MCF 10A (cell line): ENCODE measurements at regions not wholly inside any gene's neighbourhood (a gene's known extent, or its start where the extent isn't known, plus 50 kb on each side); places are given as distances from the start of the nearest gene placed in this dataset.
"Not testable (repeated sequence)": the region's sequence is repeated elsewhere in the genome, so short reads cannot be mapped to it uniquely, and the experiment has no call there.

Source experiments
- BruUV-seq: library from RNA; stranded (reverse); fragments of 400-500 nt; replicated peaks from 2 replicates; lab custom pipeline; 2021; lab: Mats Ljungman, UMichigan
- CTCF ChIA-PET: fragments of 300-600 bp; sonication (Branson Sonifier 250); formaldehyde crosslinking; extraction: SDS; loops from one replicate; lab custom pipeline; 2021; ENCODE audit warnings: antibody characterized with exemption, inconsistent platforms; lab: Yijun Ruan, JAX
- POLR2A ChIA-PET: fragments of 300-600, 350-650 bp; sonication (Branson Sonifier 250); formaldehyde crosslinking; extraction: SDS; loops from one replicate; lab custom pipeline; 2020; ENCODE audit warnings: antibody characterized with exemption, inconsistent platforms; lab: Yijun Ruan, JAX
- DNase-seq: peaks from one replicate; pipeline ENCODE4 v3.0.0-alpha.2; 2018; ENCODE audit not compliant: unreplicated experiment
- H3K27ac Mint-ChIP-seq: one replicate; pipeline ENCODE4 v1.8.0; 2022; ENCODE audit warnings: mild to moderate bottlenecking, low read depth, mixed read lengths; ENCODE audit not compliant: unreplicated experiment
- H3K27me3 Mint-ChIP-seq: one replicate; pipeline ENCODE4 v1.8.0; 2022; ENCODE audit warnings: mixed read lengths; ENCODE audit not compliant: insufficient read depth, unreplicated experiment
- H3K36me3 Mint-ChIP-seq: one replicate; pipeline ENCODE4 v1.8.0; 2022; ENCODE audit warnings: mild to moderate bottlenecking, moderate library complexity, mixed read lengths; ENCODE audit not compliant: insufficient read depth, unreplicated experiment
- H3K4me1 Mint-ChIP-seq: one replicate; pipeline ENCODE4 v1.8.0; 2022; ENCODE audit warnings: mixed read lengths; ENCODE audit not compliant: insufficient read depth, unreplicated experiment
- H3K4me3 Mint-ChIP-seq: one replicate; pipeline ENCODE4 v1.8.0; 2022; ENCODE audit warnings: mild to moderate bottlenecking, moderate library complexity, mixed read lengths; ENCODE audit not compliant: unreplicated experiment
- H3K9me3 Mint-ChIP-seq: one replicate; pipeline ENCODE4 v1.8.0; 2022; ENCODE audit warnings: mixed read lengths; ENCODE audit not compliant: unreplicated experiment
- CTCF ChIP-seq: fragments of 200-600 bp; IDR thresholded peaks from one replicate; pipeline ENCODE4 v1.8.0; 2022; ENCODE audit warnings: antibody characterized with exemption, mild to moderate bottlenecking; ENCODE audit not compliant: unreplicated experiment
- intact Hi-C: fragments of 100-400 bp; cut with micrococcal nuclease; formaldehyde crosslinking; loops from 2 replicates; pipeline ENCODE4 v1.14.1; 2022

- Mint-ChIP-seq H3K9me3 (peaks cover 9% of the 10 kb centered on the region), H3K4me1 (peaks cover 7% of the 10 kb centered on the region), H3K27me3 (no peaks in the 10 kb centered on the region), H3K27ac (no peak overlapping the region), H3K4me3 (no peak overlapping the region), H3K36me3 (no peaks in the 10 kb centered on the region)
- ChIA-PET POLR2A (no interaction called here), CTCF (interaction anchor here (0.8 kb wide), 1 partner anchor 15 kb away, joined by 4 read pairs; no protein-coding TSS in a partner anchor)
- intact Hi-C loops, result no loop called here
- BruUV-seq, result no TSS peak
- TF ChIP-seq CTCF, result no peak
- DNase-seq, result no peak
Observed at GRCh38 chr13:79837741-79838450, 356.9 kb downstream of the NDFIP2 start.

DNA sequence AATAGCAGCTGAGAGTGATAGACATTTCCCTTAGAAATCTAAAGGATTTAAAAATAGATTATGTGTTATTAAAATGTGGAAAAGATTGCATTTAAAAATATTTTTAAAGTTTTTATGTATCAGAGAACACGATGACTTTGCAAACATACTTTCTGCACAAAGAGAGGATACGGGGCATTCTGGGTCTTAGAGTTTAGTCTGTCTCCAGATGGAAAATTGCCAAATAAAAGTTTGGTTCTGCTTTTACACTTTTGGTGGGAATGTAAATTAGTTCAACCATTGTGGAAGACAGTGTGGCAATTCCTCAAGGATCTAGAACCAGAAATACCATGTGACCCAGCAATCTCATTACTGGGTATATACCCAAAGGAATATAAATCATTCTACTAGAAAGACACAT, 355.2 kb downstream of the NDFIP2 start:
- CTCF ChIA-PET, H3K9me3 Mint-ChIP-seq, H3K27me3 Mint-ChIP-seq, DNase-seq, H3K4me3 Mint-ChIP-seq, H3K27ac Mint-ChIP-seq, intact Hi-C loops, H3K4me1 Mint-ChIP-seq, BruUV-seq, H3K36me3 Mint-ChIP-seq: not testable (repeated sequence)
- POLR2A ChIA-PET, result interaction anchor here (0.6 kb wide), 1 partner anchor 771 kb away, joined by 3 read pairs; no protein-coding TSS in a partner anchor

GRCh38 chr13:79834876-79835275, 353.9 kb downstream of the NDFIP2 start:
- Mint-ChIP-seq H3K9me3 (peaks cover 9% of the 10 kb centered on the region), H3K27me3 (no peaks in the 10 kb centered on the region), H3K36me3 (no peaks in the 10 kb centered on the region), H3K27ac (no peak overlapping the region), H3K4me3 (no peak overlapping the region), H3K4me1 (peaks cover 7% of the 10 kb centered on the region)
- POLR2A ChIA-PET, result no interaction called here
- no TSS peak for BruUV-seq
- CTCF ChIA-PET, result interaction anchor here (0.5 kb wide), 1 partner anchor 401 kb away, joined by 4 read pairs; no protein-coding TSS in a partner anchor
- DNase-seq, result no peak
- TF ChIP-seq CTCF, result no peak
- intact Hi-C loops, result no loop called here

DNA sequence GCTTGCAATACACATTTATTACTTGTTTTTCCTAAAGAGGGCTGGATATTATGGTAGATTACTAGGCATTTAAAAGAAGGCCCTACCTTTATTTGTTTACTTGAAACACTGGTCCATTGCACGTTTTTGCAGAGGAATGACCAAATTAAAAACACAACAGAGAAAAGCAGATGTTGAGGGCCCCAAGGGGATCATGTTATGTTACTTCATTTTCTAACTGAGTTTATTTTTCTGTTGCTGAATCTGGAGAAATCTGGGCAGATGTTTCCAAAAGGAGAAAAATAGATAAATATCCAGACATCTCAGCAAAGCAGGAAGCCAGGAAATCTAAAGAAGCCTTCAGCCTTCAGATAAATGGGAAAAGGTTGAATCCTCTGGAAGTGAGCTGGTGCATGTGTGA, 353.0 kb downstream of the NDFIP2 start:
- CTCF ChIA-PET, result no interaction called here
- peaks cover 7% of the 10 kb centered on the region for H3K4me1 Mint-ChIP-seq
- H3K27ac Mint-ChIP-seq, result no peak overlapping the region
- POLR2A ChIA-PET, result no interaction called here
- no peak for TF ChIP-seq CTCF
- no peak overlapping the region for H3K4me3 Mint-ChIP-seq
- intact Hi-C loops, result no loop called here
- no peaks in the 10 kb centered on the region for H3K36me3 Mint-ChIP-seq
- no TSS peak for BruUV-seq
- DNase-seq, result no peak
- H3K27me3 Mint-ChIP-seq, result no peaks in the 10 kb centered on the region
- H3K9me3 Mint-ChIP-seq, result peaks cover 3% of the 10 kb centered on the region
